HEK293 (cell line): ENCODE measurements at regions not wholly inside any gene's neighbourhood (a gene's known extent, or its start where the extent isn't known, plus 50 kb on each side); places are given as distances from the start of the nearest gene placed in this dataset.

Experiments used
- CTCF ChIA-PET: fragments of 350-600 bp; formaldehyde crosslinking; extraction: SDS; loops from one replicate; lab custom pipeline; 2021; ENCODE audit warnings: antibody characterized with exemption; lab: Yijun Ruan, JAX
- POLR2A ChIA-PET: fragments of 300-600 bp; formaldehyde crosslinking; extraction: SDS; loops from one replicate; lab custom pipeline; 2020; ENCODE audit warnings: antibody characterized with exemption, inconsistent platforms; lab: Yijun Ruan, JAX
- H3K27ac ChIP-seq: fragments of 200-500 bp; sonication (Bioruptor generic); 2 replicates; pipeline ENCODE4 v1.5.1; 2014; ENCODE audit warnings: low read depth, low read length, control low read depth, inconsistent platforms; ENCODE audit errors: extremely low read depth
- H3K36me3 ChIP-seq, 2 experiments: fragments of 200-500 bp in 1 of 2; sonication (Bioruptor generic) in 1 of 2; 1 replicate in 1 of 2; 2 replicates in 1 of 2; pipeline ENCODE4 v1.5.1; 2014 to 2017; ENCODE audit warnings: inconsistent platforms in 2 of 2, low read length in 2 of 2; ENCODE audit not compliant: control insufficient read depth in 2 of 2, insufficient read depth in 1 of 2
- H3K4me1 ChIP-seq: fragments of 200-500 bp; sonication (Bioruptor generic); 2 replicates; pipeline ENCODE4 v1.5.1; 2014; ENCODE audit warnings: mild to moderate bottlenecking, low read length, inconsistent platforms; ENCODE audit not compliant: control insufficient read depth, insufficient read depth
- H3K4me3 ChIP-seq: 2 replicates; pipeline ENCODE4 v1.5.1; 2011; ENCODE audit warnings: low read depth, mild to moderate bottlenecking, control low read depth, low read length, moderate library complexity
- H3K9me3 ChIP-seq: fragments of 200-500 bp; sonication (Bioruptor generic); 2 replicates; pipeline ENCODE4 v1.5.1; 2014; ENCODE audit warnings: low read depth, low read length, inconsistent platforms; ENCODE audit not compliant: control insufficient read depth, insufficient read depth
- AEBP2 ChIP-seq: fragments of 450-650 bp; formaldehyde crosslinking; IDR thresholded peaks from 2 replicates; pipeline ENCODE4 v1.5.1; 2016; ENCODE audit warnings: missing biosample characterization, missing genetic modification characterization, borderline replicate concordance
- BCL11B ChIP-seq: fragments of 450-650 bp; formaldehyde crosslinking; IDR thresholded peaks from 2 replicates; pipeline ENCODE4 v1.5.1; 2016; ENCODE audit warnings: low read depth, missing biosample characterization, missing genetic modification characterization
- ELK4 ChIP-seq: IDR thresholded peaks from 2 replicates; pipeline ENCODE4 v1.6.1; 2011; ENCODE audit warnings: mild to moderate bottlenecking, low read depth, low read length, borderline replicate concordance
- PATZ1 ChIP-seq: fragments of 450-650 bp; formaldehyde crosslinking; IDR thresholded peaks from 2 replicates; pipeline ENCODE4 v1.5.1; 2016; ENCODE audit warnings: missing biosample characterization, missing genetic modification characterization
- PBX3 ChIP-seq: sonication (generic); formaldehyde crosslinking; IDR thresholded peaks from 2 replicates; pipeline ENCODE4 v1.8.1; 2022; ENCODE audit warnings: mild to moderate bottlenecking, moderate library complexity, missing genetic modification reagents
- ZBTB1 ChIP-seq: fragments of 450-650 bp; formaldehyde crosslinking; IDR thresholded peaks from 2 replicates; pipeline ENCODE4 v1.5.1; 2016; ENCODE audit warnings: missing biosample characterization, missing genetic modification characterization
- ZNF132 ChIP-seq: fragments of 450-650 bp; formaldehyde crosslinking; IDR thresholded peaks from 2 replicates; pipeline ENCODE4 v1.5.1; 2017; ENCODE audit warnings: missing biosample characterization, missing genetic modification characterization, borderline replicate concordance
- ZNF223 ChIP-seq: fragments of 450-650 bp; formaldehyde crosslinking; IDR thresholded peaks from 2 replicates; pipeline ENCODE4 v1.5.1; 2016; ENCODE audit warnings: missing biosample characterization, missing genetic modification characterization
- ZNF280D ChIP-seq: fragments of 450-650 bp; formaldehyde crosslinking; IDR thresholded peaks from 2 replicates; pipeline ENCODE4 v1.5.1; 2016; ENCODE audit warnings: missing biosample characterization, missing genetic modification characterization
- ZNF302 ChIP-seq: fragments of 450-650 bp; formaldehyde crosslinking; IDR thresholded peaks from 2 replicates; pipeline ENCODE4 v1.5.1; 2016; ENCODE audit warnings: missing biosample characterization, missing genetic modification characterization, low read depth
- ZNF560 ChIP-seq: fragments of 450-650 bp; formaldehyde crosslinking; IDR thresholded peaks from 2 replicates; pipeline ENCODE4 v1.5.1; 2017; ENCODE audit warnings: missing biosample characterization, missing genetic modification characterization, borderline replicate concordance
- ZNF561 ChIP-seq: fragments of 450-650 bp; IDR thresholded peaks from 2 replicates; pipeline ENCODE4 v1.5.1; 2018; ENCODE audit warnings: missing biosample characterization, missing genetic modification characterization, borderline replicate concordance
- ZNF571 ChIP-seq: fragments of 450-650 bp; formaldehyde crosslinking; IDR thresholded peaks from 2 replicates; pipeline ENCODE4 v1.5.0; 2017; ENCODE audit warnings: missing biosample characterization, missing genetic modification characterization
- ZNF76 ChIP-seq: fragments of 450-650 bp; formaldehyde crosslinking; IDR thresholded peaks from 2 replicates; pipeline ENCODE4; 2016; ENCODE audit warnings: low read depth, missing biosample characterization, missing genetic modification characterization, borderline replicate concordance

- POLR2A ChIA-PET: interaction anchor here (0.7 to 7.5 kb wide), 5 partner anchors 11 to 82 kb away, joined by 7 to 220 read pairs (median 92); a partner anchor contains a TSS
- no peak overlapping the region for H3K27ac ChIP-seq
- TF ChIP-seq ZNF280D (tag by site-specific recombination): no peak
- no peak for TF ChIP-seq ELK4
- no peak for TF ChIP-seq PATZ1 (tag by site-specific recombination)
- no peak for TF ChIP-seq ZNF302 (tag by site-specific recombination)
- no peak for TF ChIP-seq ZBTB1 (tag by site-specific recombination)
- no peak for TF ChIP-seq PBX3 (CRISPR knock-in tag)
- no peak for TF ChIP-seq ZNF560 (tag by site-specific recombination)
- no peak for TF ChIP-seq ZNF223 (tag by site-specific recombination)
- TF ChIP-seq ZNF561 (tag by site-specific recombination): no peak
- TF ChIP-seq ZNF571 (tag by site-specific recombination): no peak
- no peak for TF ChIP-seq ZNF76 (tag by site-specific recombination)
- TF ChIP-seq AEBP2 (tag by site-specific recombination): no peak
- TF ChIP-seq BCL11B (tag by site-specific recombination): no peak
- TF ChIP-seq ZNF132: no peak
- TF ChIP-seq, all 188 proteins: peak for 0
- no peaks in the 10 kb centered on the region for H3K36me3 ChIP-seq
- no peaks in the 10 kb centered on the region for H3K9me3 ChIP-seq
- no peak overlapping the region for H3K4me3 ChIP-seq
- CTCF ChIA-PET: interaction anchor here (0.5 to 0.6 kb wide), 2 partner anchors 55 to 354 kb away, joined by 3 read pairs; a partner anchor contains a TSS
- peaks cover 5% of the 10 kb centered on the region; the same call in 1 of the 2 replicates for H3K4me1 ChIP-seq
Observed at GRCh38 chr6:27812805-27813492, 99.2 kb downstream of the OR2B2 start.
